OCI-LY7 (cell line): ENCODE measurements at regions not wholly inside any gene's neighbourhood (a gene's known extent, or its start where the extent isn't known, plus 50 kb on each side); places are given as distances from the start of the nearest gene placed in this dataset.

Experiments used
- BruUV-seq: library from RNA; stranded (reverse); fragments of 400-500 nt; replicated peaks from 2 replicates; lab custom pipeline; 2021; lab: Mats Ljungman, UMichigan
- CTCF ChIA-PET: fragments of 300-600 bp; sonication (Branson Sonifier 250); formaldehyde crosslinking; loops from one replicate; lab custom pipeline; 2022; ENCODE audit warnings: antibody characterized with exemption; ENCODE audit not compliant: unreplicated experiment; lab: Charles Lee
- POLR2A ChIA-PET: fragments of 300-600 bp; sonication (Branson Sonifier 250); formaldehyde crosslinking; loops from one replicate; lab custom pipeline; 2022; ENCODE audit warnings: antibody characterized with exemption; lab: Charles Lee
- DNase-seq: peaks from one replicate; pipeline ENCODE4 v3.0.0-alpha.2; 2015; ENCODE audit warnings: low spot score
- H2AFZ ChIP-seq: fragments of 200-600 bp; sonication (generic), shearing (Covaris generic); 2 replicates; pipeline ENCODE4 v1.6.1; 2014; ENCODE audit warnings: mild to moderate bottlenecking, antibody characterized with exemption, low read length, moderate library complexity
- H3K27ac ChIP-seq: fragments of 200-600 bp; sonication (generic); 2 replicates; pipeline ENCODE4 v1.5.1; 2014; ENCODE audit warnings: mixed run types, low read depth, mild to moderate bottlenecking, moderate library complexity, low read length, inconsistent platforms; ENCODE audit not compliant: poor library complexity, severe bottlenecking
- H3K36me3 ChIP-seq: fragments of 200-600 bp; sonication (generic); 2 replicates; pipeline ENCODE4 v1.6.1; 2014; ENCODE audit warnings: mild to moderate bottlenecking, antibody characterized with exemption, low read length, moderate library complexity, mixed read lengths; ENCODE audit not compliant: insufficient read depth
- H3K4me1 ChIP-seq: fragments of 200-600 bp; sonication (generic); 2 replicates; pipeline ENCODE4 v1.5.1; 2014; ENCODE audit warnings: mild to moderate bottlenecking, low read length; ENCODE audit not compliant: insufficient read depth, poor library complexity, severe bottlenecking
- H3K4me2 ChIP-seq: fragments of 200-600 bp; sonication (generic); 2 replicates; pipeline ENCODE4 v1.6.1; 2014; ENCODE audit warnings: mild to moderate bottlenecking, low read length
- H3K4me3 ChIP-seq: fragments of 200-600 bp; sonication (generic); 2 replicates; pipeline ENCODE4 v1.5.1; 2014; ENCODE audit warnings: mild to moderate bottlenecking, low read depth, low read length; ENCODE audit not compliant: poor library complexity, severe bottlenecking
- H3K79me2 ChIP-seq: fragments of 200-600 bp; sonication (generic); 2 replicates; pipeline ENCODE4 v1.6.1; 2016; ENCODE audit warnings: low read depth, mild to moderate bottlenecking, low read length, moderate library complexity, mixed read lengths; ENCODE audit not compliant: insufficient read depth
- H3K9me2 ChIP-seq: fragments of 200-600 bp; sonication (generic); 2 replicates; pipeline ENCODE4 v1.6.1; 2016; ENCODE audit warnings: mild to moderate bottlenecking, low read length, mixed read lengths; ENCODE audit not compliant: insufficient read depth
- H3K9me3 ChIP-seq: fragments of 200-600 bp; sonication (generic); 2 replicates; pipeline ENCODE4 v1.6.1; 2014; ENCODE audit warnings: mild to moderate bottlenecking, mixed run types, low read length, mixed read lengths
- H4K20me1 ChIP-seq: fragments of 200-600 bp; sonication (generic); 2 replicates; pipeline ENCODE4 v1.6.1; 2014; ENCODE audit warnings: mild to moderate bottlenecking, antibody characterized with exemption, low read length, moderate library complexity, mixed read lengths; ENCODE audit not compliant: insufficient read depth
- CTCF ChIP-seq: fragments of 200-600 bp; sonication (generic); conservative IDR thresholded peaks from 2 replicates; pipeline ENCODE4 v1.5.1; 2014; ENCODE audit warnings: mild to moderate bottlenecking, antibody characterized with exemption, low read length, moderate library complexity, mixed read lengths
- EZH2phosphoT487 ChIP-seq: fragments of 200-600 bp; sonication (generic); IDR thresholded peaks from 2 replicates; pipeline ENCODE4 v1.6.1; 2018; ENCODE audit warnings: low read depth, borderline replicate concordance, mild to moderate bottlenecking, mixed run types, antibody characterized with exemption, low read length, moderate library complexity, mixed read lengths
- intact Hi-C: fragments of 100-400 bp; cut with micrococcal nuclease; formaldehyde crosslinking; loops from one replicate; pipeline ENCODE4 v1.10.0; 2022; ENCODE audit not compliant: unreplicated experiment

- intact Hi-C loops: no loop called here
- Histone ChIP-seq H2AFZ (no peak overlapping the region), H3K36me3 (no peaks in the 10 kb centered on the region), H3K4me1 (no peaks in the 10 kb centered on the region), H3K9me3 (no peaks in the 10 kb centered on the region), H3K9me2 (no peaks in the 10 kb centered on the region), H3K4me3 (no peak overlapping the region), H3K27ac (no peak overlapping the region), H4K20me1 (no peaks in the 10 kb centered on the region), H3K4me2 (no peak overlapping the region), H3K79me2 (no peaks in the 10 kb centered on the region)
- CTCF ChIA-PET: no interaction called here
- TF ChIP-seq EZH2phosphoT487 (no peak), CTCF (no peak)
- POLR2A ChIA-PET: no interaction called here
- no peak for DNase-seq
- no TSS peak for BruUV-seq
These were observed 847.2 kb downstream of the TUSC7 start for GRCh38 chr3:117556646-117557407.

- BruUV-seq: no TSS peak
- no peak overlapping the region for H3K4me3 ChIP-seq
- H3K4me1 ChIP-seq: no peaks in the 10 kb centered on the region
- no peaks in the 10 kb centered on the region for H3K9me3 ChIP-seq
- no peak overlapping the region for H3K4me2 ChIP-seq
- H3K27ac ChIP-seq: no peak overlapping the region
- H2AFZ ChIP-seq: no peak overlapping the region
- no peak for TF ChIP-seq CTCF
- TF ChIP-seq EZH2phosphoT487: no peak
- no peak for DNase-seq
- no peaks in the 10 kb centered on the region for H3K36me3 ChIP-seq
- CTCF ChIA-PET: no interaction called here
- intact Hi-C loops: no loop called here
- no peaks in the 10 kb centered on the region for H3K9me2 ChIP-seq
- no peaks in the 10 kb centered on the region for H4K20me1 ChIP-seq
- H3K79me2 ChIP-seq: no peaks in the 10 kb centered on the region
- POLR2A ChIA-PET: no interaction called here
These were observed 848.0 kb downstream of the TUSC7 start for GRCh38 chr3:117557464-117558090.

GRCh38 chr3:117558681-117559080 is 849.1 kb downstream of the TUSC7 start:
- Histone ChIP-seq H3K4me3 (no peak overlapping the region), H3K79me2 (no peaks in the 10 kb centered on the region), H3K9me2 (no peaks in the 10 kb centered on the region), H3K9me3 (no peaks in the 10 kb centered on the region), H4K20me1 (no peaks in the 10 kb centered on the region), H3K27ac (no peak overlapping the region), H2AFZ (no peak overlapping the region), H3K4me1 (no peaks in the 10 kb centered on the region), H3K4me2 (no peak overlapping the region), H3K36me3 (no peaks in the 10 kb centered on the region)
- BruUV-seq: no TSS peak
- TF ChIP-seq CTCF (no peak), EZH2phosphoT487 (no peak)
- ChIA-PET POLR2A (no interaction called here), CTCF (no interaction called here)
- DNase-seq: no peak
- intact Hi-C loops: no loop called here
